ENCODE measurements at regions not wholly inside any gene's neighbourhood (a gene's known extent, or its start where the extent isn't known, plus 50 kb on each side); places are given as distances from the start of the nearest gene placed in this dataset.
A peak's percentile ranks its signal among the peaks of the same experiment; 100 is the strongest.

- peaks cover 6% of the 10 kb centered on the region for H3K36me3 Mint-ChIP-seq (ENCODE audit: insufficient read depth, unreplicated experiment)
- CTCF ChIA-PET = interaction anchor here (0.6 kb wide), 1 partner anchor 13 kb away, joined by 3 read pairs; no protein-coding TSS in a partner anchor
Measured at GRCh38 chr3:62936626-62937254, 61.5 kb upstream of the CADPS start.

GRCh38 chr3:62938583-62938982 lies 63.4 kb upstream of the CADPS start:
- H3K27ac Mint-ChIP-seq (ENCODE audit: low read depth, unreplicated experiment) = no peak overlapping the region
- H3K27me3 Mint-ChIP-seq (ENCODE audit: insufficient read depth, unreplicated experiment) = peaks cover 27% of the 10 kb centered on the region
- intact Hi-C loops (cut with micrococcal nuclease) = no loop called here
- DNase-seq (ENCODE audit: unreplicated experiment) = no peak
- CTCF ChIA-PET = no interaction called here
- no peak for TF ChIP-seq CTCF (IDR thresholded peaks at IDR 0.05; ENCODE audit: unreplicated experiment)
- BruUV-seq (replicated peaks) = no TSS peak
- POLR2A ChIA-PET = no interaction called here
- peaks cover 19% of the 10 kb centered on the region for H3K4me1 Mint-ChIP-seq (ENCODE audit: insufficient read depth, unreplicated experiment)
- H3K9me3 Mint-ChIP-seq (ENCODE audit: unreplicated experiment) = peaks cover 9% of the 10 kb centered on the region
- peaks cover 6% of the 10 kb centered on the region for H3K36me3 Mint-ChIP-seq (ENCODE audit: insufficient read depth, unreplicated experiment)
- no peak overlapping the region for H3K4me3 Mint-ChIP-seq (ENCODE audit: unreplicated experiment)

More at GRCh38 chr3:62936626-62937254, 61.5 kb upstream of the CADPS start:
- no TSS peak for BruUV-seq (replicated peaks)
- no peak for TF ChIP-seq CTCF (IDR thresholded peaks at IDR 0.05; ENCODE audit: unreplicated experiment)
- H3K4me3 Mint-ChIP-seq (ENCODE audit: unreplicated experiment) = no peak overlapping the region
- no peak for DNase-seq (ENCODE audit: unreplicated experiment)
- H3K27ac Mint-ChIP-seq (ENCODE audit: low read depth, unreplicated experiment) = no peak overlapping the region
- POLR2A ChIA-PET = no interaction called here
- intact Hi-C loops (cut with micrococcal nuclease) = no loop called here
- peaks cover 36% of the 10 kb centered on the region for H3K27me3 Mint-ChIP-seq (ENCODE audit: insufficient read depth, unreplicated experiment)
- peaks cover 19% of the 10 kb centered on the region for H3K4me1 Mint-ChIP-seq (ENCODE audit: insufficient read depth, unreplicated experiment)
- peaks cover 9% of the 10 kb centered on the region for H3K9me3 Mint-ChIP-seq (ENCODE audit: unreplicated experiment)

GRCh38 chr3:62939707-62940106 lies 64.5 kb upstream of the CADPS start:
- H3K9me3 Mint-ChIP-seq (ENCODE audit: unreplicated experiment) = peaks cover 9% of the 10 kb centered on the region
- peaks cover 6% of the 10 kb centered on the region for H3K36me3 Mint-ChIP-seq (ENCODE audit: insufficient read depth, unreplicated experiment)
- ChIA-PET POLR2A (no interaction called here), CTCF (interaction anchor here (0.9 kb wide), 1 partner anchor 273 kb away, joined by 3 read pairs; no protein-coding TSS in a partner anchor)
- no TSS peak for BruUV-seq (replicated peaks)
- H3K27me3 Mint-ChIP-seq (ENCODE audit: insufficient read depth, unreplicated experiment) = peaks cover 29% of the 10 kb centered on the region
- no peak for TF ChIP-seq CTCF (IDR thresholded peaks at IDR 0.05; ENCODE audit: unreplicated experiment)
- H3K27ac Mint-ChIP-seq (ENCODE audit: low read depth, unreplicated experiment) = no peak overlapping the region
- peaks cover 19% of the 10 kb centered on the region for H3K4me1 Mint-ChIP-seq (ENCODE audit: insufficient read depth, unreplicated experiment)
- no peak overlapping the region for H3K4me3 Mint-ChIP-seq (ENCODE audit: unreplicated experiment)
- DNase-seq (ENCODE audit: unreplicated experiment) = no peak
- intact Hi-C loops (cut with micrococcal nuclease) = loop anchor here (10.0 kb wide), 1 partner anchor 255 kb away; no protein-coding TSS in a partner anchor

GRCh38 chr3:62940771-62941563 lies 65.8 kb upstream of the CADPS start:
- no peak for TF ChIP-seq CTCF (IDR thresholded peaks at IDR 0.05; ENCODE audit: unreplicated experiment)
- peak overlapping the region; percentile 30 for H3K4me3 Mint-ChIP-seq (ENCODE audit: unreplicated experiment)
- H3K27me3 Mint-ChIP-seq (ENCODE audit: insufficient read depth, unreplicated experiment) = peaks cover 29% of the 10 kb centered on the region
- peaks cover 19% of the 10 kb centered on the region for H3K4me1 Mint-ChIP-seq (ENCODE audit: insufficient read depth, unreplicated experiment)
- intact Hi-C loops (cut with micrococcal nuclease) = loop anchor here (10.0 kb wide), 1 partner anchor 256 kb away; no protein-coding TSS in a partner anchor
- peak; percentile 43 for DNase-seq (ENCODE audit: unreplicated experiment)
- H3K27ac Mint-ChIP-seq (ENCODE audit: low read depth, unreplicated experiment) = peak overlapping the region; percentile 81
- BruUV-seq (replicated peaks) = TSS peak; percentile 94
- peaks cover 6% of the 10 kb centered on the region for H3K36me3 Mint-ChIP-seq (ENCODE audit: insufficient read depth, unreplicated experiment)
- ChIA-PET POLR2A (interaction anchor here (0.8 kb wide), 2 partner anchors 13 to 22 kb away, joined by 3 to 5 read pairs; no protein-coding TSS in a partner anchor), CTCF (interaction anchor here (0.7 kb wide), 1 partner anchor 287 kb away, joined by 3 read pairs; no protein-coding TSS in a partner anchor)
- peaks cover 9% of the 10 kb centered on the region for H3K9me3 Mint-ChIP-seq (ENCODE audit: unreplicated experiment)
